Activated CD4-positive, alpha-beta memory T cell treated with anti-CD3 and anti-CD28 coated beads for 36 hours (primary cell): ENCODE measurements at regions not wholly inside any gene's neighbourhood (a gene's known extent, or its start where the extent isn't known, plus 50 kb on each side); places are given as distances from the start of the nearest gene placed in this dataset.
"Not testable (repeated sequence)": the region's sequence is repeated elsewhere in the genome, so short reads cannot be mapped to it uniquely, and the experiment has no call there.

Experiments used
- CTCF ChIA-PET: fragments of 350-600 bp; sonication (Branson Sonifier 250); formaldehyde crosslinking; loops from one replicate; lab custom pipeline; 2021; ENCODE audit warnings: antibody characterized with exemption, inconsistent platforms; lab: Charles Lee
- POLR2A ChIA-PET: fragments of 350-600 bp; sonication (Branson Sonifier 250); formaldehyde crosslinking; loops from one replicate; lab custom pipeline; 2021; ENCODE audit warnings: antibody characterized with exemption; lab: Charles Lee
- DNase-seq: peaks from one replicate; pipeline ENCODE4 v3.0.0-alpha.2; 2020
- H3K27ac Mint-ChIP-seq: one replicate; pipeline ENCODE4 v1.8.0; 2021; ENCODE audit warnings: mixed read lengths
- H3K27me3 Mint-ChIP-seq: one replicate; pipeline ENCODE4 v1.8.0; 2021; ENCODE audit warnings: mixed read lengths
- H3K36me3 Mint-ChIP-seq: one replicate; pipeline ENCODE4 v1.8.0; 2021; ENCODE audit warnings: mixed read lengths
- H3K4me1 Mint-ChIP-seq: one replicate; pipeline ENCODE4 v1.8.0; 2021; ENCODE audit warnings: low read depth, mixed read lengths
- H3K4me3 Mint-ChIP-seq: one replicate; pipeline ENCODE4 v1.8.0; 2021; ENCODE audit warnings: mild to moderate bottlenecking, mixed read lengths
- H3K9me3 Mint-ChIP-seq: one replicate; pipeline ENCODE4 v1.8.0; 2021; ENCODE audit warnings: mixed read lengths
- intact Hi-C: fragments of 100-400 bp; cut with micrococcal nuclease; formaldehyde crosslinking; loops from one replicate; pipeline ENCODE4 v1.15.1; 2023

DNA sequence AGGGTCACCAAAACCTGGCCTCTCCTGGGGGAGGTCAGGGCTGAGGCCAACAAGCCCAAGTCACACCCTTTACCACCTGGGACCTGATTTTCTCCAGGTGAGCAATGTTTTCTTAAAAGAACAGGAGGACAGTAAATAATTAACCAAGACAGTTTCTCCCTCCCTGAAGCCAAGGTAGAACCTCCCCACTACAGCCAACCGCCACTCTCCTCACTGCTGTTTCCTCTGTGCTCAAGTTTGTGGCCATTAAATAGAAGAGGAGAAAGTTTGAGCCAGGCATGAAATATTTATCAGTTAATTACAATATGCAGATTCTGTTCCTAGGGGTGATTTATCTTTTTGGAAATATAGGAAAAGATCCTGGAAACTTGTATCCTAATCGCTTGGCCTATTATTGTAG is 150.6 kb upstream of the ANKRD20A1 start:
- H3K4me1 Mint-ChIP-seq, H3K27me3 Mint-ChIP-seq, CTCF ChIA-PET, H3K4me3 Mint-ChIP-seq, DNase-seq, H3K36me3 Mint-ChIP-seq, POLR2A ChIA-PET, H3K9me3 Mint-ChIP-seq, H3K27ac Mint-ChIP-seq, intact Hi-C loops: not testable (repeated sequence)

- H3K36me3 Mint-ChIP-seq, H3K4me1 Mint-ChIP-seq, intact Hi-C loops, H3K27ac Mint-ChIP-seq, H3K9me3 Mint-ChIP-seq, POLR2A ChIA-PET, CTCF ChIA-PET, H3K27me3 Mint-ChIP-seq, H3K4me3 Mint-ChIP-seq, DNase-seq: not testable (repeated sequence)
These were observed 147.3 kb upstream of the ANKRD20A1 start for GRCh38 chr9:67711429-67711828.

DNA sequence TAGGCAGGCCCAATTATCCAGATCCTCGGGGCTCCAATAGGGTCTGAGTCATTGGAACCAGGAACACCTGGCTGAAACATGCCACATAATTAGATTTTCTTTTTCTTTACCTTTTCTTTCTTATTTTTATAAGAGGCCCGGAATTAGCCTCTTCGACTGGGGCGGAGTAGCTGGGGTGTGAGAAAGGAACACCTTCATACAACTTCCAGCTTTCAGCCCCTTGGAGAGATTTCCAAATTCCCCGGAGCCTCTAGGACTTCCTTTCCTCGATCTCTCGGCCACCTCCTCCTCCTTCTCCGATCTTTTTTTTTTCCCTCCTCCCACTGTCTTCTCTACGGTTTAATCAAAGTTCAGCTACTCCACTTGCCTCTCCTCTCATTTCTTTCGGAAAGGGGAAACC is 146.8 kb upstream of the ANKRD20A1 start:
- H3K27ac Mint-ChIP-seq, DNase-seq, H3K27me3 Mint-ChIP-seq, H3K4me1 Mint-ChIP-seq, intact Hi-C loops, H3K4me3 Mint-ChIP-seq, H3K9me3 Mint-ChIP-seq, CTCF ChIA-PET, H3K36me3 Mint-ChIP-seq, POLR2A ChIA-PET: not testable (repeated sequence)

- H3K4me3 Mint-ChIP-seq, intact Hi-C loops, H3K9me3 Mint-ChIP-seq, H3K36me3 Mint-ChIP-seq, DNase-seq, CTCF ChIA-PET, H3K27me3 Mint-ChIP-seq, H3K27ac Mint-ChIP-seq, POLR2A ChIA-PET, H3K4me1 Mint-ChIP-seq: not testable (repeated sequence)
These were observed 145.8 kb upstream of the ANKRD20A1 start for GRCh38 chr9:67712956-67713355.

- H3K4me3 Mint-ChIP-seq, H3K9me3 Mint-ChIP-seq, H3K4me1 Mint-ChIP-seq, H3K36me3 Mint-ChIP-seq, intact Hi-C loops, POLR2A ChIA-PET, H3K27me3 Mint-ChIP-seq, CTCF ChIA-PET, H3K27ac Mint-ChIP-seq: not testable (repeated sequence)
- DNase-seq = peak; percentile 49
These were observed 140.8 kb upstream of the ANKRD20A1 start for GRCh38 chr9:67717830-67718388.

DNA sequence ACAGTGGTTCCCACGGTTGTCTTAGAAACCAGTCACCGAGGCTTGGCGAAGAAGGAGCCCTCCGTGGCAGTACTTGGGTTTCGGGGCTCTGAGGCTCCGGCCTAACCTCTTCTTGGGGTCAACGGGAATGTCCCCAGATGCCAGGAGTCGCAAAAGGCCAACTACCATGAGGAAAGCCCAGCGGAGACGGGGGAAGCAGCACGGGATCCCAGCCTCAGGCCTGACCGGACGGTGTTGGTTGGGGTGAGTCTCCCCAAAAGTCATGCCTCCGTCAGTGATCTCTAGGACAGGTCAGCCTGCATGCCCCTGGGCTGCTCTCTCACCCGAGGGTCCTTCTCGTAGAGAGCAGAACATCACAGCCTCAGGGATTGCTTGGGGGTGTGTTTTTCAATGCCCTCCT is 138.2 kb upstream of the ANKRD20A1 start:
- H3K4me3 Mint-ChIP-seq, H3K9me3 Mint-ChIP-seq, POLR2A ChIA-PET, CTCF ChIA-PET, H3K27me3 Mint-ChIP-seq, H3K4me1 Mint-ChIP-seq, H3K36me3 Mint-ChIP-seq, intact Hi-C loops, H3K27ac Mint-ChIP-seq: not testable (repeated sequence)
- peak; percentile 7 for DNase-seq

- H3K4me1 Mint-ChIP-seq, H3K36me3 Mint-ChIP-seq, intact Hi-C loops, POLR2A ChIA-PET, H3K9me3 Mint-ChIP-seq, H3K4me3 Mint-ChIP-seq, DNase-seq, CTCF ChIA-PET, H3K27me3 Mint-ChIP-seq, H3K27ac Mint-ChIP-seq: not testable (repeated sequence)
These were observed 136.2 kb upstream of the ANKRD20A1 start for GRCh38 chr9:67722460-67723090.

- POLR2A ChIA-PET, H3K27me3 Mint-ChIP-seq, H3K9me3 Mint-ChIP-seq, H3K27ac Mint-ChIP-seq, H3K36me3 Mint-ChIP-seq, CTCF ChIA-PET, intact Hi-C loops, H3K4me1 Mint-ChIP-seq: not testable (repeated sequence)
- peak overlapping the region; percentile 61 for H3K4me3 Mint-ChIP-seq
- peak; percentile 35 for DNase-seq
These were observed 135.5 kb upstream of the ANKRD20A1 start for GRCh38 chr9:67723185-67723584.

DNA sequence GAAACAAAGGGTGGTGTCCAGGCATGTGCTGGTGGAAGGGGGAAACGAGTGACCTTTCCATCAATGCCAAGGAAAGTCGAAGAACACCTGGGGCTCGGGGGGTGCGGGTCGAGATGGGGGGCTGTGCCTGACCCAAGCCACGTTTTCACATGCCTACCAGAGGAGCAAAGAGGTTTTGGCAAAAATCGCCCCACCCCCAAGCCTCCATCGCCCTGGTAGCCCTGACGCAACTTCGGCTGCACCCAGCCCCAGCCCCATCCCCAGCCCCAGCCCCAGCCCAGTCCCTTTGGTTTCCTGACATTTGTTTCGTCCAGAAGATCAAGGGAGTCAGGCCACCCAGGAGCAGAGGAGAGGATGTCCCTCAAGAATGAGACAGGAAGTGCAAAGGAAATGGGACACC is 133.8 kb upstream of the ANKRD20A1 start:
- H3K36me3 Mint-ChIP-seq, H3K4me1 Mint-ChIP-seq, H3K27me3 Mint-ChIP-seq, CTCF ChIA-PET, H3K4me3 Mint-ChIP-seq, H3K27ac Mint-ChIP-seq, intact Hi-C loops, POLR2A ChIA-PET, H3K9me3 Mint-ChIP-seq: not testable (repeated sequence)
- peak; percentile 59 for DNase-seq

- H3K4me3 Mint-ChIP-seq = peak overlapping the region; percentile 57
- H3K36me3 Mint-ChIP-seq, CTCF ChIA-PET, intact Hi-C loops, H3K27me3 Mint-ChIP-seq, H3K9me3 Mint-ChIP-seq, POLR2A ChIA-PET, H3K4me1 Mint-ChIP-seq, H3K27ac Mint-ChIP-seq: not testable (repeated sequence)
- peak; percentile 47 for DNase-seq
These were observed 132.3 kb upstream of the ANKRD20A1 start for GRCh38 chr9:67726213-67726988.

DNA sequence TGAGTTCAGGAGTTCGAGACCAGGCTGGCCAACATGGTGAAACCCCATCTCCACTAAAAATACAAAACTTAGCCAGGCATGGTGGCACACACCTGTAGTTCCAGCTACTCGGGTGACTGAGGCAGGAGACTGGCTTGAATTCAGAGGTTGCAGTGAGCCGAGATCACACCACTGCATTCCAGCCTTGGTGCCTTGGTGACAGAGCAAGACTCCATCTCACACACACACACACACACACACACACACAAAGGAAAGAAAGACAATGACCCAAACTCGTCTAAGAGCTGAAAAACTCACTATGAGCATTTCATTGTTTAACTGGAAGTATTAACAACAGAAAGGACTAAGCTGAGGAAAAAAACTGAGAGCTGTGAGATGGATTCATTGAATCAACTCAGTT is 95.6 kb upstream of the ANKRD20A1 start:
- H3K27ac Mint-ChIP-seq, H3K27me3 Mint-ChIP-seq, H3K4me1 Mint-ChIP-seq, CTCF ChIA-PET, intact Hi-C loops, POLR2A ChIA-PET, DNase-seq, H3K36me3 Mint-ChIP-seq, H3K4me3 Mint-ChIP-seq, H3K9me3 Mint-ChIP-seq: not testable (repeated sequence)

DNA sequence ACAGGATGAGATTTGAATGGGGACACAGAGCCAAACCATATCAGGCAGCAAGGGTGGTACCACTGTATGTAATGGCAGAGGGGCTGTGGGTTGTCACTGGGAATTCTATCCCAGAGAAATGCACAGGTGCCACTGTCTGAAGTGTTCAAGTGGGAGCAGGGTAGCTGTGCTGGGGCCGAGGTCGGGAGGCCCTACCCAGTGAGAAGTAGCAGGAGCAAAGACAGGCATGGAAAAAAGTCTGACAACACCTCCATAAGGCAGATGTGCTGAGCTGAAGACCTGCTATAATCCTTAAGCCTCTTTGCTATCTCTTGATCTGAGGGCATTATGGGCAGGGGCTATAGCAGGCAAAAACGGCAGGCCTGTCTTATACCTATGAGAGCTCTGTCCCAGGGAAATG is 86.9 kb upstream of the ANKRD20A1 start:
- not testable (repeated sequence) for H3K27me3 Mint-ChIP-seq

DNA sequence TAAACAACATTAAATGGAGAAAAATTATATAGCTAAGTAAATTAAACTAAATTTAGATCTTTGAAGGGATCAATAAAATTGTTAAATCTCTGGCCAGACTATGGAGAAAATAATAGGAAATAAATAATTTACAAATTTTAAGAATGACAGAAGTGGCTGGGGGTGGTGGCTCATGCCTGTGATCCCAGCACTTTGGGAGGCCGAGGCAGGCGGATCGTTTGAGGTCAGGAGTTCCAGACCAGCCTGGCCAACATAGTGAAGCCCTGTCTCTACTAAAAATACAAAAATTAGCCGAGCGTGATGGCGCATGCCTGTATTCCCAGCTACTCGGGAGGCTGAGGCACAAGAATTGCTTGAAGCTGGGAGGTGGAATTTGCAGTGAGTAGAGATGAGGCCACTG is 58.6 kb upstream of the ANKRD20A1 start:
- H3K36me3 Mint-ChIP-seq, intact Hi-C loops, CTCF ChIA-PET, H3K4me1 Mint-ChIP-seq, H3K27ac Mint-ChIP-seq, DNase-seq, H3K27me3 Mint-ChIP-seq, H3K4me3 Mint-ChIP-seq, POLR2A ChIA-PET, H3K9me3 Mint-ChIP-seq: not testable (repeated sequence)

More for the DNA sequence above, 86.9 kb upstream of the ANKRD20A1 start:
- H3K36me3 Mint-ChIP-seq, CTCF ChIA-PET, POLR2A ChIA-PET, H3K4me3 Mint-ChIP-seq, intact Hi-C loops, DNase-seq, H3K4me1 Mint-ChIP-seq, H3K27ac Mint-ChIP-seq, H3K9me3 Mint-ChIP-seq: not testable (repeated sequence)
